CD14-positive monocyte (primary cell): ENCODE measurements at regions not wholly inside any gene's neighbourhood (a gene's known extent, or its start where the extent isn't known, plus 50 kb on each side); places are given as distances from the start of the nearest gene placed in this dataset.

Experiments
- DNase-seq, 3 donors: peaks; one replicate each; pipeline ENCODE4 v3.0.0-alpha.2; 2011 to 2022
- H2AFZ ChIP-seq: 2 replicates; pipeline ENCODE4 v1.6.0; 2012; ENCODE audit warnings: mild to moderate bottlenecking, low read depth, low read length, inconsistent platforms; ENCODE audit not compliant: insufficient read depth, poor library complexity, severe bottlenecking
- H3K27ac ChIP-seq, 2 donors: 1 replicate in 1 of 2; 2 replicates in 1 of 2; pipeline ENCODE4 v1.5.1; 2012 to 2013; ENCODE audit warnings: low read length in 2 of 2, control low read depth in 1 of 2, inconsistent platforms in 1 of 2, low read depth in 1 of 2, mild to moderate bottlenecking in 1 of 2
- H3K27me3 ChIP-seq, 2 donors: one replicate each; pipeline versions ENCODE4 v1.6.0 to v1.6.1; 2011 to 2013; ENCODE audit warnings: low read length in 2 of 2; ENCODE audit not compliant: control insufficient read depth in 2 of 2, insufficient read depth in 2 of 2
- H3K36me3 ChIP-seq, 2 donors: replicated peaks in 1 of 2; 1 replicate in 1 of 2; 2 replicates in 1 of 2; pipeline versions ENCODE4 v1.5.1 to v1.6.1; 2012 to 2013; ENCODE audit warnings: low read length in 2 of 2, control low read depth in 1 of 2, inconsistent platforms in 1 of 2, mild to moderate bottlenecking in 1 of 2; ENCODE audit not compliant: insufficient read depth in 2 of 2, control insufficient read depth in 1 of 2
- H3K4me1 ChIP-seq, 2 donors: 1 replicate in 1 of 2; 2 replicates in 1 of 2; pipeline versions ENCODE4 v1.5.1 to v1.6.1; 2012 to 2013; ENCODE audit warnings: low read length in 2 of 2, control low read depth in 1 of 2, inconsistent platforms in 1 of 2, mild to moderate bottlenecking in 1 of 2, moderate library complexity in 1 of 2; ENCODE audit not compliant: insufficient read depth in 2 of 2, control insufficient read depth in 1 of 2
- H3K4me2 ChIP-seq: replicated peaks from 2 replicates; pipeline ENCODE3; 2012; ENCODE audit warnings: low read length, moderate library complexity, mild to moderate bottlenecking; ENCODE audit not compliant: poor library complexity, severe bottlenecking; ENCODE audit errors: extremely low read depth
- H3K4me3 ChIP-seq, 3 experiments: fragments of 200-600 bp in 1 of 3; sonication (generic) in 1 of 3; replicated peaks in 1 of 3; 1 replicate in 2 of 3; 2 replicates in 1 of 3; pipeline ENCODE4 v1.5.1; 2011 to 2013; ENCODE audit warnings: low read length in 3 of 3, mild to moderate bottlenecking in 3 of 3, control low read depth in 2 of 3, low read depth in 2 of 3, inconsistent platforms in 1 of 3, moderate library complexity in 1 of 3
- H3K79me2 ChIP-seq: 2 replicates; pipeline ENCODE4 v1.6.0; 2012; ENCODE audit warnings: mild to moderate bottlenecking, control low read depth, inconsistent platforms, low read length, moderate library complexity; ENCODE audit not compliant: insufficient read depth
- H3K9ac ChIP-seq: 2 replicates; pipeline ENCODE4 v1.6.0; 2017; ENCODE audit warnings: low read length, mild to moderate bottlenecking; ENCODE audit not compliant: insufficient read depth, poor library complexity, severe bottlenecking
- H3K9me3 ChIP-seq, 2 donors: replicated peaks in 1 of 2; 1 replicate in 1 of 2; 2 replicates in 1 of 2; pipeline versions ENCODE4 v1.5.1 to v1.6.1; 2012 to 2013; ENCODE audit warnings: low read length in 2 of 2, control low read depth in 1 of 2; ENCODE audit not compliant: control insufficient read depth in 1 of 2, insufficient read depth in 1 of 2
- H4K20me1 ChIP-seq: 2 replicates; pipeline ENCODE4 v1.6.0; 2012; ENCODE audit warnings: mild to moderate bottlenecking, low read length, control low read depth, moderate library complexity; ENCODE audit not compliant: insufficient read depth
- H3K27ac Mint-ChIP-seq, 7 donors: one replicate each; pipeline ENCODE4 v1.8.0; 2020; ENCODE audit warnings: mild to moderate bottlenecking in 7 of 7, mixed read lengths in 7 of 7, moderate library complexity in 6 of 7, inconsistent platforms in 2 of 7
- H3K27me3 Mint-ChIP-seq, 3 donors: one replicate each; pipeline ENCODE4 v1.8.0; 2021 to 2022; ENCODE audit warnings: low read depth in 3 of 3, mild to moderate bottlenecking in 3 of 3, mixed read lengths in 3 of 3, moderate library complexity in 3 of 3, inconsistent platforms in 1 of 3
- H3K36me3 Mint-ChIP-seq, 2 donors: one replicate each; pipeline ENCODE4 v1.8.0; 2020; ENCODE audit warnings: mixed read lengths in 2 of 2, inconsistent platforms in 1 of 2, mild to moderate bottlenecking in 1 of 2
- H3K4me1 Mint-ChIP-seq: one replicate; pipeline ENCODE4 v1.8.0; 2020; ENCODE audit warnings: mild to moderate bottlenecking, mixed read lengths
- H3K4me3 Mint-ChIP-seq, 2 donors: one replicate each; pipeline ENCODE4 v1.8.0; 2020; ENCODE audit warnings: mild to moderate bottlenecking in 2 of 2, mixed read lengths in 2 of 2, moderate library complexity in 1 of 2
- H3K9me3 Mint-ChIP-seq, 7 donors: one replicate each; pipeline ENCODE4 v1.8.0; 2020 to 2022; ENCODE audit warnings: mixed read lengths in 7 of 7, mild to moderate bottlenecking in 6 of 7, moderate library complexity in 6 of 7, inconsistent platforms in 2 of 7
- CTCF ChIP-seq: fragments of 200-600 bp; IDR thresholded peaks from one replicate; pipeline ENCODE4 v1.8.0; 2022; ENCODE audit warnings: antibody characterized with exemption, mild to moderate bottlenecking
- WGBS: methylation state at CpG from one replicate; pipeline ENCODE4 v1.1.5; 2013; ENCODE audit warnings: missing lambda C conversion rate; ENCODE audit not compliant: insufficient coverage; 5-methylcytosine and 5-hydroxymethylcytosine counted together
- intact Hi-C, 2 donors: fragments of 100-400 bp; cut with micrococcal nuclease; formaldehyde crosslinking; loops; one replicate each; pipeline versions ENCODE4 v1.15.0 to v1.15.1; 2023

- Mint-ChIP-seq H3K4me3 (no peak overlapping the region), H3K4me1 (no peaks in the 10 kb centered on the region), H3K36me3 (no peaks in the 10 kb centered on the region)
Measured at GRCh38 chr7:89775459-89775858, 378.8 kb upstream of the STEAP1 start.

GRCh38 chr7:89776980-89777379 lies 377.3 kb upstream of the STEAP1 start:
- H3K4me1 ChIP-seq: no peaks in the 10 kb centered on the region
- H3K36me3 Mint-ChIP-seq: no peaks in the 10 kb centered on the region
- H2AFZ ChIP-seq: no peak overlapping the region
- H3K79me2 ChIP-seq: no peaks in the 10 kb centered on the region
- H3K9me3 Mint-ChIP-seq: peaks cover 0 to 2% (median 0%) of the 10 kb centered on the region in 7 donors
- no peak overlapping the region for H3K9ac ChIP-seq
- no peak overlapping the region for H3K27ac Mint-ChIP-seq
- H3K4me3 ChIP-seq: no peak overlapping the region
- TF ChIP-seq CTCF: no peak
- WGBS: no CpG with 5 or more reads among the region's 2 CpGs
- no peaks in the 10 kb centered on the region for H3K4me1 Mint-ChIP-seq
- DNase-seq: no peak
- no peak overlapping the region for H3K27ac ChIP-seq
- intact Hi-C loops: no loop called here
- no peak overlapping the region for H3K4me3 Mint-ChIP-seq
- H3K4me2 ChIP-seq: no peak overlapping the region
- H3K27me3 ChIP-seq: no peaks in the 10 kb centered on the region
- no peaks in the 10 kb centered on the region for H3K36me3 ChIP-seq
- peaks cover 5 to 11% of the 10 kb centered on the region in 2 donors for H3K9me3 ChIP-seq
- no peaks in the 10 kb centered on the region for H4K20me1 ChIP-seq
- no peaks in the 10 kb centered on the region for H3K27me3 Mint-ChIP-seq

More at GRCh38 chr7:89775459-89775858, 378.8 kb upstream of the STEAP1 start:
- no peaks in the 10 kb centered on the region for H3K36me3 ChIP-seq
- TF ChIP-seq CTCF: no peak
- no peak overlapping the region for H3K27ac Mint-ChIP-seq
- peaks cover 5 to 9% of the 10 kb centered on the region in 2 donors for H3K9me3 ChIP-seq
- intact Hi-C loops: no loop called here
- no peak overlapping the region for H3K27ac ChIP-seq
- H3K4me2 ChIP-seq: no peak overlapping the region
- no peaks in the 10 kb centered on the region for H3K79me2 ChIP-seq
- H3K9me3 Mint-ChIP-seq: peaks cover 0 to 2% (median 0%) of the 10 kb centered on the region in 7 donors
- no peaks in the 10 kb centered on the region for H4K20me1 ChIP-seq
- no peak overlapping the region for H3K9ac ChIP-seq
- H3K27me3 ChIP-seq: no peaks in the 10 kb centered on the region
- H3K4me1 ChIP-seq: no peaks in the 10 kb centered on the region
- H2AFZ ChIP-seq: no peak overlapping the region
- H3K27me3 Mint-ChIP-seq: peaks cover 0 to 1% (median 0%) of the 10 kb centered on the region in 3 donors
- no peak for DNase-seq
- no peak overlapping the region for H3K4me3 ChIP-seq
